Caco-2 (cell line): ENCODE measurements at regions not wholly inside any gene's neighbourhood (a gene's known extent, or its start where the extent isn't known, plus 50 kb on each side); places are given as distances from the start of the nearest gene placed in this dataset.

Experiments used
- BruUV-seq: library from RNA; stranded (reverse); fragments of 400-500 nt; replicated peaks from 2 replicates; lab custom pipeline; 2021; lab: Mats Ljungman, UMichigan
- CTCF ChIA-PET: fragments of 300-600 bp; sonication (Branson Sonifier 250); formaldehyde crosslinking; loops from one replicate; lab custom pipeline; 2022; ENCODE audit warnings: antibody characterized with exemption; lab: Charles Lee
- POLR2A ChIA-PET: fragments of 300-600 bp; sonication (Branson Sonifier 250); formaldehyde crosslinking; loops from one replicate; lab custom pipeline; 2022; ENCODE audit warnings: antibody characterized with exemption; lab: Charles Lee
- DNase-seq, 2 experiments: peaks; one replicate each; pipeline versions ENCODE4 v3.0.0 to v3.0.0-alpha.2; 2020 to 2022
- H3K27me3 ChIP-seq: replicated peaks from 2 replicates; pipeline ENCODE4 v1.6.0; 2011; ENCODE audit warnings: low read length; ENCODE audit not compliant: control insufficient read depth, insufficient read depth
- H3K36me3 ChIP-seq: 2 replicates; pipeline ENCODE4 v1.5.1; 2011; ENCODE audit warnings: low read length; ENCODE audit not compliant: control insufficient read depth, insufficient read depth
- H3K4me1 ChIP-seq: fragments of 250-450 bp; sonication (Bioruptor Pico); 2 replicates; pipeline ENCODE4 v1.5.1; 2020; ENCODE audit warnings: mild to moderate bottlenecking
- H3K4me3 ChIP-seq: 2 replicates; pipeline ENCODE4 v1.5.1; 2011; ENCODE audit warnings: low read depth, mild to moderate bottlenecking, control low read depth, low read length
- H3K9me3 ChIP-seq: fragments of 250-450 bp; sonication (Bioruptor Pico); 2 replicates; pipeline ENCODE4 v1.5.1; 2020; ENCODE audit warnings: mild to moderate bottlenecking, moderate library complexity
- H3K27ac Mint-ChIP-seq: one replicate; pipeline ENCODE4 v1.8.0; 2022; ENCODE audit warnings: mixed read lengths; ENCODE audit not compliant: unreplicated experiment
- H3K27me3 Mint-ChIP-seq: one replicate; pipeline ENCODE4 v1.8.0; 2022; ENCODE audit warnings: mixed read lengths; ENCODE audit not compliant: insufficient read depth, unreplicated experiment
- H3K36me3 Mint-ChIP-seq: one replicate; pipeline ENCODE4 v1.8.0; 2022; ENCODE audit warnings: mild to moderate bottlenecking, mixed read lengths; ENCODE audit not compliant: insufficient read depth, unreplicated experiment
- H3K4me1 Mint-ChIP-seq: one replicate; pipeline ENCODE4 v1.8.0; 2022; ENCODE audit warnings: low read depth, mixed read lengths; ENCODE audit not compliant: unreplicated experiment
- H3K4me3 Mint-ChIP-seq: one replicate; pipeline ENCODE4 v1.8.0; 2022; ENCODE audit warnings: mild to moderate bottlenecking, moderate library complexity, mixed read lengths; ENCODE audit not compliant: unreplicated experiment
- H3K9me3 Mint-ChIP-seq: one replicate; pipeline ENCODE4 v1.8.0; 2022; ENCODE audit warnings: mixed read lengths; ENCODE audit not compliant: unreplicated experiment
- CTCF ChIP-seq, 2 experiments: fragments of 200-600 bp in 1 of 2; IDR thresholded peaks; 1 replicate in 1 of 2; 2 replicates in 1 of 2; pipeline versions ENCODE4 v1.5.1 to v1.8.0; 2011 to 2022; ENCODE audit warnings: antibody characterized with exemption in 1 of 2, control low read depth in 1 of 2, inconsistent platforms in 1 of 2, low read depth in 1 of 2, low read length in 1 of 2, mild to moderate bottlenecking in 1 of 2, moderate library complexity in 1 of 2; ENCODE audit not compliant: insufficient read depth in 1 of 2, severe bottlenecking in 1 of 2, unreplicated experiment in 1 of 2
- intact Hi-C: fragments of 100-400 bp; cut with micrococcal nuclease; formaldehyde crosslinking; loops from one replicate; pipeline ENCODE4 v1.10.0; 2022; ENCODE audit not compliant: unreplicated experiment

- H3K4me1 Mint-ChIP-seq: no peaks in the 10 kb centered on the region
- no peak for TF ChIP-seq CTCF (IDR thresholded peaks at IDR 0.05; ENCODE audit: insufficient read depth in 1 of 2, low read depth in 1 of 2, low read length in 1 of 2, severe bottlenecking in 1 of 2, unreplicated experiment in 1 of 2)
- Histone ChIP-seq H3K27me3 (no peaks in the 10 kb centered on the region; the same call in 1 of the 2 replicates), H3K4me3 (no peak overlapping the region), H3K36me3 (no peaks in the 10 kb centered on the region), H3K9me3 (no peaks in the 10 kb centered on the region), H3K4me1 (no peaks in the 10 kb centered on the region)
- no peaks in the 10 kb centered on the region for H3K36me3 Mint-ChIP-seq
- H3K4me3 Mint-ChIP-seq: no peak overlapping the region
- POLR2A ChIA-PET: no interaction called here
- DNase-seq: no peak
- BruUV-seq: no TSS peak
- CTCF ChIA-PET: no interaction called here
- H3K9me3 Mint-ChIP-seq: no peaks in the 10 kb centered on the region
- peaks cover 26% of the 10 kb centered on the region for H3K27me3 Mint-ChIP-seq
- intact Hi-C loops: no loop called here
- H3K27ac Mint-ChIP-seq: no peak overlapping the region
Observed at GRCh38 chr12:131380220-131380964, 330.5 kb upstream of the SFSWAP start.

- Histone ChIP-seq H3K9me3 (no peaks in the 10 kb centered on the region), H3K27me3 (no peaks in the 10 kb centered on the region; the same call in 1 of the 2 replicates), H3K36me3 (no peaks in the 10 kb centered on the region), H3K4me3 (no peak overlapping the region), H3K4me1 (no peaks in the 10 kb centered on the region)
- peaks cover 26% of the 10 kb centered on the region for H3K27me3 Mint-ChIP-seq
- no peaks in the 10 kb centered on the region for H3K4me1 Mint-ChIP-seq
- no peak overlapping the region for H3K27ac Mint-ChIP-seq
- no peak for TF ChIP-seq CTCF (IDR thresholded peaks at IDR 0.05; ENCODE audit: insufficient read depth in 1 of 2, low read depth in 1 of 2, low read length in 1 of 2, severe bottlenecking in 1 of 2, unreplicated experiment in 1 of 2)
- no peaks in the 10 kb centered on the region for H3K9me3 Mint-ChIP-seq
- ChIA-PET POLR2A (no interaction called here), CTCF (no interaction called here)
- no peak for DNase-seq
- no peak overlapping the region for H3K4me3 Mint-ChIP-seq
- no peaks in the 10 kb centered on the region for H3K36me3 Mint-ChIP-seq
- intact Hi-C loops: no loop called here
- BruUV-seq: no TSS peak
Observed at GRCh38 chr12:131380965-131381705, 329.8 kb upstream of the SFSWAP start.

GRCh38 chr12:131381716-131382430 is 329.0 kb upstream of the SFSWAP start:
- Histone ChIP-seq H3K9me3 (no peaks in the 10 kb centered on the region), H3K27me3 (no peaks in the 10 kb centered on the region; the same call in 1 of the 2 replicates), H3K4me1 (no peaks in the 10 kb centered on the region), H3K36me3 (no peaks in the 10 kb centered on the region), H3K4me3 (no peak overlapping the region)
- no peaks in the 10 kb centered on the region for H3K9me3 Mint-ChIP-seq
- POLR2A ChIA-PET: no interaction called here
- CTCF ChIA-PET: no interaction called here
- no peak for DNase-seq
- TF ChIP-seq CTCF (IDR thresholded peaks at IDR 0.05; ENCODE audit: insufficient read depth in 1 of 2, low read depth in 1 of 2, low read length in 1 of 2, severe bottlenecking in 1 of 2, unreplicated experiment in 1 of 2): no peak
- BruUV-seq: no TSS peak
- no peak overlapping the region for H3K4me3 Mint-ChIP-seq
- no peaks in the 10 kb centered on the region for H3K4me1 Mint-ChIP-seq
- H3K36me3 Mint-ChIP-seq: no peaks in the 10 kb centered on the region
- H3K27ac Mint-ChIP-seq: no peak overlapping the region
- intact Hi-C loops: no loop called here
- peaks cover 22% of the 10 kb centered on the region for H3K27me3 Mint-ChIP-seq
